ENCODE measurements at regions not wholly inside any gene's neighbourhood (a gene's known extent, or its start where the extent isn't known, plus 50 kb on each side); places are given as distances from the start of the nearest gene placed in this dataset.

GRCh38 chr11:33610903-33611302 lies 89.7 kb downstream of the C11orf91 start:
- no peak overlapping the region for H3K4me3 ChIP-seq (replicated peaks in 1 of 3; ENCODE audit: insufficient read depth in 1 of 3, low read depth in 1 of 3, low read length in 3 of 3)
- no TSS peak for BruUV-seq (replicated peaks)
- no peak for FAIRE-seq
- TF ChIP-seq POLR2AphosphoS5 (IDR thresholded peaks at IDR 0.05; ENCODE audit: insufficient read depth, low read depth, low read length): no peak
- TF ChIP-seq MYC (IDR thresholded peaks at IDR 0.05; ENCODE audit: low read depth, low read length): no peak
- no peak for TF ChIP-seq EZH2 (IDR thresholded peaks at IDR 0.05; ENCODE audit: borderline replicate concordance, low read depth, low read length, severe bottlenecking)
- no peak for TF ChIP-seq CTCF (IDR thresholded peaks at IDR 0.05; ENCODE audit: extremely low read depth in 1 of 2, insufficient read depth in 1 of 2, low read depth in 1 of 2, low read length in 2 of 2)
- no peak for TF ChIP-seq FOS (IDR thresholded peaks at IDR 0.05; ENCODE audit: borderline replicate concordance, insufficient read depth, low read length)
- no peak for TF ChIP-seq GATA2 (IDR thresholded peaks at IDR 0.05; ENCODE audit: insufficient read depth, insufficient read length, low read depth, low read length)
- no peak for TF ChIP-seq POLR2A (IDR thresholded peaks at IDR 0.05; ENCODE audit: low read depth, low read length)
- no peak for TF ChIP-seq JUN (IDR thresholded peaks at IDR 0.05; ENCODE audit: borderline replicate concordance, insufficient read depth, insufficient read length, low read depth)
- TF ChIP-seq MAX (IDR thresholded peaks at IDR 0.05; ENCODE audit: insufficient read depth, insufficient read length): no peak
- ChIA-PET POLR2A (no interaction called here), CTCF (no interaction called here)
- no peaks in the 10 kb centered on the region for H3K79me2 ChIP-seq (ENCODE audit: control insufficient read depth, insufficient read depth, low read length)
- H3K4me2 ChIP-seq (ENCODE audit: insufficient read depth, low read length): no peak overlapping the region
- no peaks in the 10 kb centered on the region for H3K4me1 ChIP-seq (ENCODE audit: control insufficient read depth, extremely low read depth, insufficient read depth, low read length)
- no peaks in the 10 kb centered on the region for H4K20me1 ChIP-seq (replicated peaks; ENCODE audit: control insufficient read depth, extremely low read depth, insufficient read depth, low read length)
- H3K36me3 ChIP-seq (ENCODE audit: control insufficient read depth in 2 of 2, extremely low read depth in 1 of 2, insufficient read depth in 2 of 2, low read length in 2 of 2): no peaks in the 10 kb centered on the region
- no peaks in the 10 kb centered on the region for H3K9me3 ChIP-seq (replicated peaks; ENCODE audit: control insufficient read depth, insufficient read depth, low read length)
- no peak overlapping the region for H2AFZ ChIP-seq (ENCODE audit: low read depth, low read length)
- no peak overlapping the region for H3K9ac ChIP-seq (replicated peaks; ENCODE audit: extremely low read depth, insufficient read depth, low read length)
- DNase-seq (ENCODE audit: low read depth, low spot score): no peak
- dilution Hi-C loops (cut with MboI; ENCODE audit: extremely low pct_ligation_motif_present, low sequenced_read_pairs): no loop called here
- H3K9me1 ChIP-seq (replicated peaks; ENCODE audit: control insufficient read depth, extremely low read depth, insufficient read depth, low read length): no peaks in the 10 kb centered on the region
- H3K27ac ChIP-seq (ENCODE audit: insufficient read depth, low read depth, low read length): no peak overlapping the region
- intact Hi-C loops (cut with micrococcal nuclease): no loop called here
- no peaks in the 10 kb centered on the region for H3K27me3 ChIP-seq (ENCODE audit: control insufficient read depth in 2 of 2, insufficient read depth in 2 of 2, low read length in 2 of 2)
